ENCODE measurements at regions not wholly inside any gene's neighbourhood (a gene's known extent, or its start where the extent isn't known, plus 50 kb on each side); places are given as distances from the start of the nearest gene placed in this dataset.

DNA sequence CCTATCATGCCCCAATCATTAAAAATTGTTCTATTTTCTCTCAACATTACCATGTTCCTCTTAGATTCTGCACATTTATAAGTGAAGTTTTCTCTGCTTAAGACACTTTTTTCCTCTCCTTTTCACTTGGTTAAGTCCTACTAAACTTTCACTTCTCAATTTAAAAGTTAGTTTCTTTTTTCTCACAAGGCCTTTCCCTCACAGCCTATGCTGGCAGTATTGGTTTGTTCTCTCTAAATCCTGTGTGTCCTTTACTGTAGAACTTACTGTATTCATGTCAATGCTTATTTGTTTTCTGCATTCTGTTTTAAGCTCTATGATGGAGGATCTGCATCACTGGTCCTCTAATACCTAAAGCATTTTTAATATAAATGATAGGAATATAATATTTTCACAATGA lies 2816.6 kb downstream of the PCDH9 start:
- Histone ChIP-seq H3K4me3 (ENCODE audit: low read depth in 1 of 2, low read length in 2 of 2) (no peak overlapping the region), H3K27me3 (ENCODE audit: low read depth, low read length) (no peaks in the 10 kb centered on the region), H3K27ac (ENCODE audit: low read length) (no peak overlapping the region), H3K36me3 (ENCODE audit: control insufficient read depth in 1 of 2, insufficient read depth in 2 of 2, low read length in 2 of 2) (no peaks in the 10 kb centered on the region), H3K4me1 (ENCODE audit: control insufficient read depth in 1 of 2, insufficient read depth in 2 of 2, low read length in 2 of 2) (no peaks in the 10 kb centered on the region), H3K9me3 (ENCODE audit: control insufficient read depth in 1 of 2, low read length in 2 of 2) (no peaks in the 10 kb centered on the region)

DNA sequence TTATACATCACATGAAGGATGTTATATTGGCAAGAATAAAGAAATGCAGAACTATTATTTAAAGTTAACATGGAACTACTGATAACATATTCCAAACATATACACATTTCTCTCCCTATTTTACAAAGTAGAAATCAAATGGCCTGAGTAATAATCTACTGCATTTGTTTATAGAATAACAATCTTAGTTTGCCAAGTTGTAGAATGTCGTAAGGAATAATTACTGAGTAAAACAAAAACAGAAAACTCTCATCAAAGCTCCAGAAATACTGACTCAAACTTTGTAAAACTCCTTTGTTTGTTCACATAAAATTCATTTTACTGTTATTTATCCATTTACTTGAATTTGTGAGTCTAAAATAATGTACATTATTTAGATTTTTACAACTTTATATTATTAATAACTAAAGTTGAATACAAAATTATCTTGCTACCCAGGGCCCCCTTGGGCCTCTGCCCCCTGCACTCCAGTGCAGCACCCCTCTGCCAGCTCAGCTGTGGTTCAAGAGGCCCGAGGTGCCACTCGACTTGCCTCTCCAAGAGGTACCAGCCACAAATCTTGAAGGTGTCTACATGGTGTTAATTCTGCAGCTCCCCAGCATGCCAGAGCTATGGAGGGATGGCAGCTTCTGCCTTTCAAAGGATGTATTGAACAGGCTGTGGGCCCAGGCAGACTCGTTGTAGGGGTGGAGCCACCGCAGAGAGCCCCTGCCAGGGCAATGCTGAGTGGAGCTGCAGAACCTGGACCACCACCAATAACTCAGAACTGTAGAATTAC lies 2819.7 kb downstream of the PCDH9 start:
- H3K9me3 ChIP-seq (ENCODE audit: control insufficient read depth in 1 of 2, low read length in 2 of 2), result no peaks in the 10 kb centered on the region
- H3K4me1 ChIP-seq (ENCODE audit: control insufficient read depth in 1 of 2, insufficient read depth in 2 of 2, low read length in 2 of 2), result no peaks in the 10 kb centered on the region
- no peak overlapping the region for H3K4me3 ChIP-seq (ENCODE audit: low read depth in 1 of 2, low read length in 2 of 2)
- H3K27ac ChIP-seq (ENCODE audit: low read length), result no peak overlapping the region
- H3K27me3 ChIP-seq (ENCODE audit: low read depth, low read length), result no peaks in the 10 kb centered on the region
- no peaks in the 10 kb centered on the region for H3K36me3 ChIP-seq (ENCODE audit: control insufficient read depth in 1 of 2, insufficient read depth in 2 of 2, low read length in 2 of 2)

DNA sequence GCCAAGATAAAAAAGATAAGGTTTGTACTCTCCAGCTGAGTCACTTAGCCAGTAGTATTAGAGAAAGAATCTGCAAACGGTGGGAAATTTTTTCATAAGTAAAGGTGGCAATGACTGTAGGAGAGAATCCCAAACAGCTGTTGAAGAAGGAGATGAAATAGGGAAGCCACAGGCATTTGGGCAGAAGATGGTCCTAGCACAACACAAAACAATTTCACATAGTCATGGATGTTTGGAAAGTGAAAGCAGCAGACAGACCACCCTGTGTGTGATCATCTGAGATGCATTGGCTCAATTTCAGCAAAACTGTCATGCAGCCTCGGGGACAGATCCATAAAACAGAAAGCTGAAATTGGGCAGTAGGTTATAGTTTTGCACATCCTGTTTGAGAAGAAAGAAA lies 2832.4 kb downstream of the PCDH9 start:
- no peaks in the 10 kb centered on the region for H3K27me3 ChIP-seq (ENCODE audit: low read depth, low read length)
- H3K4me3 ChIP-seq (ENCODE audit: low read depth in 1 of 2, low read length in 2 of 2), result no peak overlapping the region
- no peaks in the 10 kb centered on the region for H3K9me3 ChIP-seq (ENCODE audit: control insufficient read depth in 1 of 2, low read length in 2 of 2)
- no peaks in the 10 kb centered on the region for H3K4me1 ChIP-seq (ENCODE audit: control insufficient read depth in 1 of 2, insufficient read depth in 2 of 2, low read length in 2 of 2)
- no peaks in the 10 kb centered on the region for H3K36me3 ChIP-seq (ENCODE audit: control insufficient read depth in 1 of 2, insufficient read depth in 2 of 2, low read length in 2 of 2)
- H3K27ac ChIP-seq (ENCODE audit: low read length), result no peak overlapping the region

DNA sequence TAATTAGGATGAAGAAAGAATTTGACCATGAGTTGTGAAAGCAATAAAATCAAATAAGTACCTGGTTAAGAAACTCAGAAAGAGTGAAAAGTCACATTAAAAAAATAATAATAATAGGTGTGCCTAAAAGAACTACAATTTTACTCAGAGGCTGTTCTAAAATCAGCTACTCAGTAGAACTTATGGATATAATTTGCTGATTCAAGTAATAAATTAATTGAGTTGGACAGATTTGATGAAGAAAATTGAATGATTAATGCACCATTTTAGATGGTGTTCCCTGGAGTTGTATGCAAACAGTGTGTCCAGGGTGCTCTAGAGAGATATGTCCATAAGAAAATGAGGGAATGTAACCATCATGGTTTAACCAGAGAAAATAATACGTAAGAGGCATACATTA lies 2852.5 kb downstream of the PCDH9 start:
- H3K4me1 ChIP-seq (ENCODE audit: control insufficient read depth in 1 of 2, insufficient read depth in 2 of 2, low read length in 2 of 2), result no peaks in the 10 kb centered on the region
- no peak overlapping the region for H3K27ac ChIP-seq (ENCODE audit: low read length)
- H3K36me3 ChIP-seq (ENCODE audit: control insufficient read depth in 1 of 2, insufficient read depth in 2 of 2, low read length in 2 of 2), result no peaks in the 10 kb centered on the region
- no peak overlapping the region for H3K4me3 ChIP-seq (ENCODE audit: low read depth in 1 of 2, low read length in 2 of 2)
- no peaks in the 10 kb centered on the region for H3K27me3 ChIP-seq (ENCODE audit: low read depth, low read length)
- H3K9me3 ChIP-seq (ENCODE audit: control insufficient read depth in 1 of 2, low read length in 2 of 2), result no peaks in the 10 kb centered on the region

DNA sequence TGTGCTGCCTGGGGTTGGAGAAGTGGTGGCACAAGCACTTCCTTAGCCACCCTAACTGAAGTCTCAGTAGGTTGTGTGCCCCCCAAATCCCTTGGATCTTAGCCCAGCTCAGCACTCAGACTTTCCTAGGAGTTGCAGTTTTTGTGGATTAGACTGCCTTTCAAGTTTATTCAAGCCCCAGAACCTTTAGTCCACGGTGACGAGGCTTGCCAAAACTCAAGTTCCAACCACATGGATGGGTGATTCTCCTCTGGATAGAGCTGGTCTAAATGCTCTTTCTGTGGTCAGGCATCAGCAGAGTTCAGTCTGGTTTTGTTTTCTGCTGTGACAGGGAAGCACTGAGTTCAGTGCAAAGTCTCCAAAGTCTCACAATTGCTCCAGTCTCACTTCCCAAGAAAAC lies 2858.7 kb downstream of the PCDH9 start:
- Histone ChIP-seq H3K9me3 (ENCODE audit: control insufficient read depth in 1 of 2, low read length in 2 of 2) (no peaks in the 10 kb centered on the region), H3K27ac (ENCODE audit: low read length) (no peak overlapping the region), H3K27me3 (ENCODE audit: low read depth, low read length) (no peaks in the 10 kb centered on the region), H3K4me1 (ENCODE audit: control insufficient read depth in 1 of 2, insufficient read depth in 2 of 2, low read length in 2 of 2) (no peaks in the 10 kb centered on the region), H3K36me3 (ENCODE audit: control insufficient read depth in 1 of 2, insufficient read depth in 2 of 2, low read length in 2 of 2) (no peaks in the 10 kb centered on the region), H3K4me3 (ENCODE audit: low read depth in 1 of 2, low read length in 2 of 2) (no peak overlapping the region)

DNA sequence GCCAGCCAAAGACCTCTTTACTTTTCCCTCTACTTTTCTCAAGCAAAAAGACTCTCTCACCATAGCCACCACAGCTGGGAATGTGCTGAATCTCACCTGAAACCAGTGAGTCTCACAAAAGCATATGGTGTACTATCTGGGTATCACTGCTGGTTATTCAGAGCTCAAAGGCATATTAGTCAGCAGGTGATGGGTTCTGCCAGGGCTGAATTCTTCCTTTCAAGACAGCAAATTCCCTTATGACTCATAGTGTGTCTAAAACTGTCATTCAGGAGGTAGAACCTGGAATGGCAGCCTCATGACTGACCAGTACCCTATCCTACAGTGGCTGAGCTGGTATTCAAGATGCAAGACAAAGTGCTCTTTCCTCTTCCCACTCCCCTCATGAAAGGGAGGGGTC lies 2859.1 kb downstream of the PCDH9 start:
- H3K4me3 ChIP-seq (ENCODE audit: low read depth in 1 of 2, low read length in 2 of 2), result no peak overlapping the region
- no peaks in the 10 kb centered on the region for H3K9me3 ChIP-seq (ENCODE audit: control insufficient read depth in 1 of 2, low read length in 2 of 2)
- H3K36me3 ChIP-seq (ENCODE audit: control insufficient read depth in 1 of 2, insufficient read depth in 2 of 2, low read length in 2 of 2), result no peaks in the 10 kb centered on the region
- H3K27me3 ChIP-seq (ENCODE audit: low read depth, low read length), result no peaks in the 10 kb centered on the region
- no peaks in the 10 kb centered on the region for H3K4me1 ChIP-seq (ENCODE audit: control insufficient read depth in 1 of 2, insufficient read depth in 2 of 2, low read length in 2 of 2)
- H3K27ac ChIP-seq (ENCODE audit: low read length), result no peak overlapping the region

DNA sequence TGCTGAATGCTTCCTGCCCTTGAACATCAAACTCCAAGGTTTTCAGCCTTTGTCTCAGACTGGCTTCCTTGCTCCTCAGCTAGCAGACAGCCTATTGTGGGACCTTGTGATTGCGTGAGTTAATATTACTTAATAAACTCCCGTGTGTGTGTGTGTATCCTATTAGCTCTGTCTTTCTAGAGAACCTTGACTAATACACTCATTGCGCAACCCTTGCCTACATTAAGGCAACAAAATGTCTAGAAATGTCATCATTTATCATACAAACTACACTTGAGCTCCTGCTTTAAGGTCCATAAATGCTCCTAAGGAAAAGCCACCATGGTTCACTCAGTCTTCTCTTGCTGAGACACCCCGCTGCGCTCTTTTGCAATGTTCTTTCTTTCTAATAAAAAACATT lies 2861.0 kb downstream of the PCDH9 start:
- Histone ChIP-seq H3K27me3 (ENCODE audit: low read depth, low read length) (no peaks in the 10 kb centered on the region), H3K36me3 (ENCODE audit: control insufficient read depth in 1 of 2, insufficient read depth in 2 of 2, low read length in 2 of 2) (no peaks in the 10 kb centered on the region), H3K4me3 (ENCODE audit: low read depth in 1 of 2, low read length in 2 of 2) (no peak overlapping the region), H3K9me3 (ENCODE audit: control insufficient read depth in 1 of 2, low read length in 2 of 2) (no peaks in the 10 kb centered on the region), H3K27ac (ENCODE audit: low read length) (no peak overlapping the region), H3K4me1 (ENCODE audit: control insufficient read depth in 1 of 2, insufficient read depth in 2 of 2, low read length in 2 of 2) (no peaks in the 10 kb centered on the region)

DNA sequence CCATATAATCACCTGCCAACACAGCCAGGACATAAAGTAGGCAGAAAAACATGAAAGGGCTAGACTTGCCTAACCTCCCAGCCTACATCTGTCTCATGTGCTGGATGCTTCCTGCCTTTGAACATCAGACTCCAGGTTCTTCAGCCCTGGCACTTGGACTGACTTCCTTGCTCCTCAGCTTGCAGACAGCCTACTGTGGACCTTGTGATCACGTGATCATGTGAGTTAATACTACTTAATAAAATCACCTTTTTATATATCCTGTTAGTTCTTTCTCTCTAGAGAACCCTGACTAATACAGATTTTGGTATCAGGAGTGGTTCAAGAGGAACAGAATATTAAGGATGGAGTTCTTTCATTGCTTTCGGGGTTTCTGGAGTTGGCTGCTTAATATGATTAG lies 2867.6 kb downstream of the PCDH9 start:
- no peak overlapping the region for H3K4me3 ChIP-seq (ENCODE audit: low read depth in 1 of 2, low read length in 2 of 2)
- H3K27me3 ChIP-seq (ENCODE audit: low read depth, low read length), result no peaks in the 10 kb centered on the region
- H3K4me1 ChIP-seq (ENCODE audit: control insufficient read depth in 1 of 2, insufficient read depth in 2 of 2, low read length in 2 of 2), result no peaks in the 10 kb centered on the region
- H3K36me3 ChIP-seq (ENCODE audit: control insufficient read depth in 1 of 2, insufficient read depth in 2 of 2, low read length in 2 of 2), result no peaks in the 10 kb centered on the region
- H3K9me3 ChIP-seq (ENCODE audit: control insufficient read depth in 1 of 2, low read length in 2 of 2), result no peaks in the 10 kb centered on the region
- no peak overlapping the region for H3K27ac ChIP-seq (ENCODE audit: low read length)

DNA sequence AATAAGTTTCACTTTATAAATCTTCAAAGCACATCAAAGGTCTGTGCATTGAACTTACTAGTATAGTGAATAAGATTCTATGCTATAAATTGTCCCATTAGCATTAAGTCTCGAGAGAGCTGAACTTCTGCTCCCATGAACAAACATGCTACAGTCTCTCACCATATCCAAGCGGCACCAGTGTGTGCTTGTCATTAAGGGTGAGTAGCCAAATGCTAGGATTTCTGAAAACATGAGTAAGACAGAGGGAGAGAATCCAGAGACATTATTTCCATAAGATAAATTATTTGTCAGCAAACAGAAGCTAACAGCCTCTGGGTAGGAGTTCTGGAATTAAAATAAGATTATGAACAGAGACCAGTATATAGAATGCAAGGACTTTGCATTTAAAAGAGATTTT lies 2882.5 kb downstream of the PCDH9 start:
- Histone ChIP-seq H3K4me1 (ENCODE audit: control insufficient read depth in 1 of 2, insufficient read depth in 2 of 2, low read length in 2 of 2) (no peaks in the 10 kb centered on the region), H3K36me3 (ENCODE audit: control insufficient read depth in 1 of 2, insufficient read depth in 2 of 2, low read length in 2 of 2) (no peaks in the 10 kb centered on the region), H3K27me3 (ENCODE audit: low read depth, low read length) (no peaks in the 10 kb centered on the region), H3K4me3 (ENCODE audit: low read depth in 1 of 2, low read length in 2 of 2) (no peak overlapping the region), H3K9me3 (ENCODE audit: control insufficient read depth in 1 of 2, low read length in 2 of 2) (no peaks in the 10 kb centered on the region), H3K27ac (ENCODE audit: low read length) (no peak overlapping the region)

DNA sequence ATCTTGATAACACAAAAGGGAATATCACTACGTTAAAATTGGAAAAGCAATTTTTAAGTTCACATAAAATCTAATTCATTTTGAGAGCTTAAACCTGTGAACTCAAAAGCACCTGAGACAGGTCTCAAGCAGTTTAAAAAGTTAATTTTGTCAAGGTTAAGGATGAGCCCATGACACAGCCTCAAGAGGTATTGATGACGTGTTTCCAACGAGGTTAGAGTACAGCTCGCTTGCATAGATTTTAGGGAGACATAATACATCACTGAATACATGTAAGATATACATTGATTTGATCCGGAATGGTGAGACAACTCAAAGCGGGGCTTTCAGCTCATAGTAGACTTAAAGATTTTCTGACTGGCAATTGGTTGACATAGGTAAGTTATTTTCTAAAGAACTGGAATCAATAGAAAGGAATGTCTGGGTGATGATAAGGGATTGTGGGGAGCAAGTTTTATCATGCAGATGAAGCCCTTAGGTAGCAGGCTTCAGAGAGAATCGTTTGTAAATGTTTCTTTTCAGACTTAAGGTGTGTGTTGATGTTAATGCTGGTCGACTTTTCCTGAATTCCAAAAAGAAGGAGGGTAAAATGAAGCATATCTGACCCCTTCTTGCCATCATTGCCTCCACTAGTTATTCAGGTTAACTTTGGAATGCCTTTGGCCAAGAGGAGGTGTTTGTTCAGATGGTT lies 2890.6 kb downstream of the PCDH9 start:
- Histone ChIP-seq H3K27me3 (ENCODE audit: low read depth, low read length) (no peaks in the 10 kb centered on the region), H3K27ac (ENCODE audit: low read length) (no peak overlapping the region), H3K4me3 (ENCODE audit: low read depth in 1 of 2, low read length in 2 of 2) (no peak overlapping the region), H3K36me3 (ENCODE audit: control insufficient read depth in 1 of 2, insufficient read depth in 2 of 2, low read length in 2 of 2) (no peaks in the 10 kb centered on the region), H3K4me1 (ENCODE audit: control insufficient read depth in 1 of 2, insufficient read depth in 2 of 2, low read length in 2 of 2) (no peaks in the 10 kb centered on the region), H3K9me3 (ENCODE audit: control insufficient read depth in 1 of 2, low read length in 2 of 2) (peaks cover 0 to 2% of the 10 kb centered on the region in 2 donors)

DNA sequence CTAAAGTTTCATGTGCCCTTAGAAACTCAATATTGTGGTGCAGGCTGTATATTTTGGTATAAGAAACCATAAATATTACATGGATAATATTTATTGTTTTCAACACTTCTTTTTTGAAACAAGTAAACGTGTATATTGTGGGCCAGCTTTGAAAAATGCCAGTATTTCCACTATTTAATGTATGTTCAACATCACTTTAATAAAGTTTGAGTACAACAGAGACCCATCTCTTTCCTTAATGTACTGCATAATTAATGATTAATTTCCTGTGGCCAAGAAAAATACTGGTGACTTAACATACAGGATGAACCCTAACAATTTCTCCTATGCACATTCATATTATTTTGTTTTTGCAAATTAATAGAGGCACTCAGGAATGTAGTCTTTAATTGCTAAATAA lies 2891.5 kb downstream of the PCDH9 start:
- peaks cover 0 to 2% of the 10 kb centered on the region in 2 donors for H3K9me3 ChIP-seq (ENCODE audit: control insufficient read depth in 1 of 2, low read length in 2 of 2)
- no peaks in the 10 kb centered on the region for H3K27me3 ChIP-seq (ENCODE audit: low read depth, low read length)
- no peaks in the 10 kb centered on the region for H3K4me1 ChIP-seq (ENCODE audit: control insufficient read depth in 1 of 2, insufficient read depth in 2 of 2, low read length in 2 of 2)
- no peaks in the 10 kb centered on the region for H3K36me3 ChIP-seq (ENCODE audit: control insufficient read depth in 1 of 2, insufficient read depth in 2 of 2, low read length in 2 of 2)
- H3K4me3 ChIP-seq (ENCODE audit: low read depth in 1 of 2, low read length in 2 of 2), result no peak overlapping the region
- H3K27ac ChIP-seq (ENCODE audit: low read length), result no peak overlapping the region

DNA sequence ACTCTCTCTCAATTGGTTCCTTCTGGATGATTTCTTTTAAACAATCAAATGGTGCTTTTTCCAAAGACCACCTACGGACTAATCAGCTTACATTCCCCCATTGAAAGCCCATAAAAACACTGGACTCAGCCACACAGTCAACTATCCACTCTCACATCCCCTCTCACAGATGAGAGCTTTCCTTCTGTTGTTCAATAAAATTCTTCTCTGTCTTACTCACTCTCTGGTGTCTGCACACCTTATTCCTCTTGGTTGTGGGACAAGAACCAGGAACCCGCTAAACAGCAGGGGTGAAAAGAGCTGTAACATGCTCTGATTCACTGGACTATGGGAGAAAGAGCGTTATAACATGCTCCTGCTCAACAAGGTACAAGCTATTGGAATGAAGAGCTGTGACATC lies 2896.2 kb downstream of the PCDH9 start:
- Histone ChIP-seq H3K27me3 (ENCODE audit: low read depth, low read length) (no peaks in the 10 kb centered on the region), H3K4me3 (ENCODE audit: low read depth in 1 of 2, low read length in 2 of 2) (no peak overlapping the region), H3K27ac (ENCODE audit: low read length) (no peak overlapping the region), H3K36me3 (ENCODE audit: control insufficient read depth in 1 of 2, insufficient read depth in 2 of 2, low read length in 2 of 2) (no peaks in the 10 kb centered on the region), H3K9me3 (ENCODE audit: control insufficient read depth in 1 of 2, low read length in 2 of 2) (no peaks in the 10 kb centered on the region), H3K4me1 (ENCODE audit: control insufficient read depth in 1 of 2, insufficient read depth in 2 of 2, low read length in 2 of 2) (no peaks in the 10 kb centered on the region)

All from muscle layer of duodenum (tissue), 2 donors.